SH-SY5Y (cell line): ENCODE measurements at regions not wholly inside any gene's neighbourhood (a gene's known extent, or its start where the extent isn't known, plus 50 kb on each side); places are given as distances from the start of the nearest gene placed in this dataset.

Experiments used
- GATA2 ChIP-seq: IDR thresholded peaks from 2 replicates; pipeline ENCODE4 v1.6.1; 2011; ENCODE audit warnings: mild to moderate bottlenecking, low read depth, low read length
- GATA3 ChIP-seq: IDR thresholded peaks from 2 replicates; pipeline ENCODE4 v1.6.1; 2011; ENCODE audit warnings: low read depth, mild to moderate bottlenecking, low read length, moderate library complexity

GRCh38 chr2:220011859-220012258 is 384.4 kb downstream of the SLC4A3 start:
- TF ChIP-seq GATA2, result no peak
- no peak for TF ChIP-seq GATA3

- TF ChIP-seq GATA3, result no peak
- TF ChIP-seq GATA2, result no peak
These were observed 387.5 kb downstream of the SLC4A3 start for GRCh38 chr2:220014961-220015360.

GRCh38 chr2:220015576-220015975 is 388.1 kb downstream of the SLC4A3 start:
- TF ChIP-seq GATA3, result no peak
- TF ChIP-seq GATA2, result no peak

- no peak for TF ChIP-seq GATA3
- no peak for TF ChIP-seq GATA2
These were observed 397.8 kb downstream of the SLC4A3 start for GRCh38 chr2:220025207-220025606.

DNA sequence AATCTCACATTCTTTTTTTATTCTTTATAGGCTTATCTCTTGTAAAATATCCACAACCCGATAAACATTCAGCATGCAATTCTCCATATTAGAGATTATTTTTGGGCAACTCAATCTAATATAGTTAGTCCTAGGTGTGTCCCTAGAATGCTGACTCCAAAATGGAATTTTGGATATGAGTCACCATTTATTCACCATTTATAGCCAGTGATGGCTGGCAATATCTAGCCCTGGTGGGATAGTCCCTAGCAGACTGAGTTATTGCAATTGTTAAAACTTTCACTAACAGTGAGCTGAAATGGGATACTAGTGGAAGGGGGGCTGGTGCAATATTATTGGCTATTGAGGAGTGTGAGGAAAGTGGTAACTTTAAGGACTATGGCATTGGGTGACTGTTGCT is 401.6 kb downstream of the SLC4A3 start:
- no peak for TF ChIP-seq GATA3
- TF ChIP-seq GATA2, result no peak

GRCh38 chr2:220033546-220033945 is 406.1 kb downstream of the SLC4A3 start:
- TF ChIP-seq GATA3 (no peak), GATA2 (no peak)

DNA sequence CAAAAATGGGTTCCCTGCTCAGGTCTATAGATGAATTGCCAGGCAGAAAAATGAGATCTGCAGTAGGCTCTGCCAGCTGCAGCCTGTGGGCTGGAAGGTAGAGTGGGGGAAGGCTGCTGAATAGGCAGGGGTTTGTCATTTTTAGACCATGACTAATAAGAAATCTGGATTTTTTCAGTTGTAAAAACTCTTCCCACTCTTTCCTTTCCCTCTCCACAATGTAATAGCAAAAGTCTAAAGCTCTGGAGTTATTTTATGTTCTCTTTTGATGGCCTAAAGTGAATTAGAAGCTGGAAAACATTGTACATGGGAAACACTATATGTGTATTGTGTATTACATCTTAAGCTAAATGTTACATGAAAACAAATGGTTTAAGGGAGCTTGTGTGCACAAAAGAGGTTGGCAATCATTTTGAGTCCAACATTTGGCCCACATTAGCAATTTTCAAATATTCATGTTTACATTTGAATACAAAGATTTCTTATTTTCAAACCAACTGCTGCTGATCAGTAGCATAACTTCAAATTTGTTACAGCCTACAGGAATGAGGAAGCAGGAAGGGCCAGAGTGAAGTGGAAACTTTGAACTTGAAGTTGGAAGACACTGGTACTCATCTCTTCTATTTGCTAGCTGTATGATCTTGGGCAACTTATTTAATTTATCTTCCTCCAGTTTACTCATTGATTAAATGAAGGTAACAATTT is 407.1 kb downstream of the SLC4A3 start:
- TF ChIP-seq GATA3, result no peak
- no peak for TF ChIP-seq GATA2

GRCh38 chr2:220036431-220036830 is 409.0 kb downstream of the SLC4A3 start:
- no peak for TF ChIP-seq GATA3
- no peak for TF ChIP-seq GATA2

- no peak for TF ChIP-seq GATA2
- TF ChIP-seq GATA3, result no peak
These were observed 412.9 kb downstream of the SLC4A3 start for GRCh38 chr2:220040346-220040745.

GRCh38 chr2:220041447-220041846 is 414.0 kb downstream of the SLC4A3 start:
- TF ChIP-seq GATA2 (no peak), GATA3 (no peak)

GRCh38 chr2:220043155-220043989 is 415.9 kb downstream of the SLC4A3 start:
- TF ChIP-seq GATA3 (no peak), GATA2 (no peak)

DNA sequence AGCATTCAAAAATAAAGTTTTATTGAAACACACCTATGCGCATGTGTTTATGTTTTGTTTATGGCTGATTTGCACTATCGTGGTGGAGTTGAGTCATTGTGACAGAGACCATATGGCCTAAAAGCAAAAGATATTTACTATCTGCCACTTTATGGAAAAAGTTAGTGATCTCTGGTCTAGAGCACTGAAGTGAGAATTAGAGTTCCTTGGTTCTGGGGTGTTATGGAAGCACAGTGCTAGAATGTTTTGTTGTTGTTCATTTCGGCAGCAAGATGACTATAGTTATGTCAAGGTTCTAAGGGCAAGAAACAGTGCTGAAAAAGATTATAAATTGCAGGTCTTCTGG is 416.5 kb downstream of the SLC4A3 start:
- TF ChIP-seq GATA2, result no peak
- TF ChIP-seq GATA3, result no peak

DNA sequence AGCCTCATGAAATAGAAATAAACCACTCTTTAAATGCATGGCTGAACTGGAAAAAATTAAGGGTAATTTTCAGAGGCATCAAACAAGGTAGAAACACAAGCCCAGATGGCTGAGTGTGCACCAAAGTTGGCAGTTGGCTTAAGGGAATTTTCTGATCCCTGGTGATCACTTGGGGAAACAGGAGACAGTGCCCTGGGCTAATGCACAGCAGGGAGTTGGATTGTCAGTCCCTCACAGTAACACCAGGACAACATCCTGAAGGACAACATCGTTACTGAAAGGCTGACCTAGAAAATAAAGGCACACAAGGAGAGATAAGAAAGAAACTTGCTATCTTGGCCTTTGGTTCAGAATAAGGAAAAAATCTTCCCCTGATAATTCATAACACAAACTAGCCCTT is 417.0 kb downstream of the SLC4A3 start:
- TF ChIP-seq GATA3 (no peak), GATA2 (no peak)

GRCh38 chr2:220046507-220046906 is 419.1 kb downstream of the SLC4A3 start:
- TF ChIP-seq GATA3 (no peak), GATA2 (no peak)

DNA sequence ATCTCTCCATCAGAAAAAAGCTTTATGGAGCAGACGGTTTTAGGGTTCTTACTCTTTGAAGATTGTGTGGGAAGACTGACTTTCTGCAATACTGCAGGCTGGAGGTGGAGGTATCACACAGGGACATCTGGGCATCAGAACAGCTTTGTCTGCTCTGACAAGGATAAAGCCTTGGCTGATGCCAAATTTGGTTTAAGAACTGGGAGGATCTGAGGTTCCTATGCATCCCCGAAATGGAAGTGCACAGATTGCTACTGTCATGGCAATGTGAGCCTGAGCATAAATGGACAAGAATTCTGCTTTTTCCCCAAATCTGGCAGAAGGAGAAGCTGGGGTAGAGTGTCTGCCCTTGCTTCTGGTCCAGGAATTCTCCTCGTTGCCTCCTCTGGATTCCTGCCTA is 424.3 kb downstream of the SLC4A3 start:
- TF ChIP-seq GATA2 (no peak), GATA3 (no peak)
